NCI-H2227 (cell line): ENCODE measurements at regions not wholly inside any gene's neighbourhood (a gene's known extent, or its start where the extent isn't known, plus 50 kb on each side); places are given as distances from the start of the nearest gene placed in this dataset.
"Not testable (repeated sequence)": the region's sequence is repeated elsewhere in the genome, so short reads cannot be mapped to it uniquely, and the experiment has no call there.

Experiments used
- DNase-seq: peaks from one replicate; lab custom pipeline; 2025; ENCODE audit not compliant: unreplicated experiment; lab: John Stamatoyannopoulos, UW

DNA sequence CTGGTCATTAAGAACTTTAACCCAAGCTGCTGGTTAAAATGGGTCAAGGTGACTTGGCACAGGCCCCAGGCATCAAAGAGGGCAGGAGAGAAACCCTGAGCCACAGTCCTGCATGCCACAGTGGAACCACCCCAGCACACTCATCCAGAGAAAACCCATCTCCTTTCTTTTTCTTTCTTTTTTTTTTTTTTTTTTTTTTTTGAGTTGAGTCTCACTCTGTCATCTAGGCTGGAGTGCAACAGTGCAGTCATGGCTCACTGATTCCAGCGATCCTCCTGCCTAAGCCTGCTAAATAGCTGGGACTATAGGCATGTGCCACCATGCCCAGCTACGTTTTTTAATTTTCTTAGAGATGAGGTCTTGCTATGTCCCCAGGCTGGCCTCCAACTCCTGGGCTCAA is 109.2 kb upstream of the RAB4A start:
- no peak for DNase-seq

DNA sequence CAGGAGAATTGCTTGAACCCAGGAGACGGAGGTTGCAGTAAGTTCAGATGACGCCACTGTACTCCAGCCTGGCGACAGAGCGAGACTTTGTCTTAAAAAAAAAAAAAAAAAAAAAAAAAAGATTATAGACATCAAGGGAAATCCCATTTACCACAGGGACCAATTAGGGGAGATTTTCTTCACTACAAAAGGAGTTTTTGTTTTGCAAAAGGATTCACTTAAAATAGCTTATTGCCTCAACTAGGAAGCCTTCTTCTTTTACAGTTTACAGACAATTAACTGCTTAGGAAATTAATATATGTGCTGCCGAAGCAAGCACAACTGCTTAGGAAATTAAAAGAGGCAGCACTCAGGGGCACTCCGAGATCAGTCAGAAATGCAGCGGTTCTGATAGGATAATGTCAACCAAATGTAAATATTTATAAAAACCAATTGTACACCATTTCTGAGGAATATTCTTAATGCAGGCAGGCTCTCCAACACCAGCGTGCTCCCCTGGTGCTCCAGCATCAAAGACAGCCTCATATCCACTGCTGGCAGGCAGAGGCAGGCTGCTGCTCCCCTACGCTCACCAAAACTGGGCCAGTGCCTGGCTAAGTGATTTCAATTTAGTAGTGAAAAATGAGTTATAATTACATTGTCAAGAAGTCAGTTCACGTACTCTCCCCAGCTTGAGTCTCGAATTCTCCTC is 107.9 kb upstream of the RAB4A start:
- DNase-seq, result no peak

DNA sequence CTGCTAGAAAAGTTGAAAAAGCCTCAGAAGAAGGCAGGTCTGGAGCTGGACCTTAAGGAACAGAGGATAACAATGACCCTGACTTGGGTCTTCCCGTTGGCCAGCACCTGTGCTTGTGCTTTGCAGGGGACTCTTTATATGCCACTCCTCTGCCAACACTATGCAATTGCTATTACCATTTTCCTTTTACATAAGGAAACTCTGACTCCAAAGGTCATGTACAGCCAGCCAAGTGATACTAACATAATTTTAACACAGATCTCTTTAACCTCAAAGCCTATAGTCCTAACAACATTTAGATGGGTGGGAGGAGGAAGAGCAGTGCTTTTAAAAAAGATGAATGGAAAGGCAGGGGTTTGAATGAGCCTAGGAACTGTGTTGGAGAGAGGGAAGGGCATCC is 106.6 kb upstream of the RAB4A start:
- DNase-seq, result no peak

DNA sequence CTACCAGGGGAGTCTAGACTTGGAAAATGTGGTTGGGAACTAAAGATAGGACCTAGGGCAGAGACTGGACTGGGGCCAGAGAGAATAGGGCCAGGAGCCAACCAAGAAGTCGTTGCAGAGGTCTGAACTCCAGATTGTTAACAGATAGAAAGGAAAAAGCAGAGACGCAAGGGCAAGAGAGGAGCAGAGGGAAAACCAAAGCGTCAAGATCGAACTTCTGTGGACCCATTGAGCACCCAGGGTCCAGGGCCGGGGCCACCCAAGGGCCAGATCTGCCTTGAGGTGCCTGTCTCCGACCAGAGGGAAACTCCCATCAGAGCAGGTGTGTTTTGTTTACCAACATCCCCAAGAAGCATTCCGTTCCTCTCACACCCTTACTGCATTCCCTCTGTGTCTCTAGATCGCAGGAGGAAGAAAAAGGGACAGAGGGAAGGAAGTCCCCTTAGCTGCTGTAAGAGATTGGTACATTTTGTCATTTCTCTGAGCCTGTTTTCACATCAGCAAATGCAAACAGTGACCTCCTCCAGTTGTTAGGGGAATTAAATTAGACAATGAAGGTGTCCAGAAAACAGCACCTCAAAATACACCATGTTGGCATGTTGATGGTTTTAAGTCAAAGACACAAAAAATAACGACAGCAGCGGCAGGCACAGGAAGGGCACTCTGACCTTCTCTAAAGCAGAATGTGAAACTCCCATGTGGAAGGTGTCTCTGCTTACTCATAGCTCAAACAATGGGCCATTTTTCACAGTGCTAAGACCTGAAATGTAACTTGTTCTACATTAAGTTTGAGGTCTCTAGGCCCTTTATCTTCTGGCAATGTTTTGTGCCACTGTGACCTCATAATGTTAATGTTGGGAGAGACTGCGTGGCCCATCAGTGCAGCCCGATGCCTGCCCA is 105.8 kb upstream of the RAB4A start:
- DNase-seq, result no peak

DNA sequence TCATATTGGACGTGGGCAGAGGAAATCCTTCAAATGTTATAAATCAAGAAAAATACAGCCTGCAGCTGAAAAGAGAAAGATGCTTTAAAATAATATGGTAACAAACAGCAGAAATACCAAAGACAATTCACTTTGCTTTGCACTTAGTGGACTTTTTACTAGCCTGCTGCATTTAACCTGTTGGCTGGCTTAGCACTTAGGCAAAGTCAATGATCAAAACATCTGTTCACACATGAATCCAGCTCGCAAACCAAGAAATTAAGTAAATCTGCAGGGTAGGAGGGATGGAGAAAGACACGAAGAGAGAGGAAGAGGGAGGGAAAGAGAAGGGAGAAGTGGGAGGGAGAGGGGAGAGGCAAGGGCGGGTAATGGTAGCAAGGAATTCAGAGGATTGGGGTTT is 103.6 kb upstream of the RAB4A start:
- DNase-seq, result no peak

GRCh38 chr1:229169399-229169798 is 101.5 kb upstream of the RAB4A start:
- no peak for DNase-seq

- DNase-seq, result no peak
Measured at GRCh38 chr1:229170274-229170673, 100.6 kb upstream of the RAB4A start.

GRCh38 chr1:229170778-229171505 is 100.0 kb upstream of the RAB4A start:
- no peak for DNase-seq

GRCh38 chr1:229171934-229172333 is 99.0 kb upstream of the RAB4A start:
- no peak for DNase-seq

- not testable (repeated sequence) for DNase-seq
Measured at GRCh38 chr1:229173491-229174476, 97.1 kb upstream of the RAB4A start.

DNA sequence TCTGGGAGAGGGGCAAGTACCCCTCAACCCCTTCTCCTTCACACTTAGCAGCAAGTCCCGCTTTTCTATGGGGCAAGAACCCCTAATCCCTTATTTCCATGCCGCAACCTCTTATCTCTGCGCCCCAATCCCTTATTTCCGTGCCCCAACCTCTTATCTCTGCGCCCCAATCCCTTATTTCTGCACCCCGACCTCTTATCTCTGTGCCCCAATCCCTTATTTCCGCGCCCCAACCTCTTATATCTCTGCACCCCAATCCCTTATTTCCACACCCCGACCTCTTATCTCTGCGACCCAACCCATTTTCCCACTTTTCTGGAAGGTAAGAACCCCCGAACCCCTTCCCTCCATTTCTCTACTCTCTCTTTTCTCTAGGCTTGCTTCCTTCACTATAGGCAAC is 95.6 kb upstream of the RAB4A start:
- not testable (repeated sequence) for DNase-seq

DNA sequence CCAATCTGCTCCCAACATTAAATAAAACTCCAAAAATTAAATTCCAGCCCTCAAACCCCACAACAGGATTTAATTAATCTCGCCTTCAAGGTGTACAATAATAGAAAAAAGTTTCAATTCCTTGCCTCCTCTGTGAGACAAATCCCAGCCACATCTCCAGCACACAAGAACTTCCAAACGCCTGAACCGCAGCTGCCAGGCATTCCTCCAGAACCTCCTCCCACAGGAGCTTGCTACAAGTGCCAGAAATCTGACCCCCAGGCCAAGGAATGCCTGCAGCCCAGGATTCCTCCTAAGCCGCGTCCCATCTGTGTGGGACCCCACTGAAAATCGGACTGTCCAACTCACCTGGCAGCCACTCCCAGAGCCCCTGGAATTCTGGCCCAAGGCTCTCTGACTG is 94.5 kb upstream of the RAB4A start:
- DNase-seq, result not testable (repeated sequence)

DNA sequence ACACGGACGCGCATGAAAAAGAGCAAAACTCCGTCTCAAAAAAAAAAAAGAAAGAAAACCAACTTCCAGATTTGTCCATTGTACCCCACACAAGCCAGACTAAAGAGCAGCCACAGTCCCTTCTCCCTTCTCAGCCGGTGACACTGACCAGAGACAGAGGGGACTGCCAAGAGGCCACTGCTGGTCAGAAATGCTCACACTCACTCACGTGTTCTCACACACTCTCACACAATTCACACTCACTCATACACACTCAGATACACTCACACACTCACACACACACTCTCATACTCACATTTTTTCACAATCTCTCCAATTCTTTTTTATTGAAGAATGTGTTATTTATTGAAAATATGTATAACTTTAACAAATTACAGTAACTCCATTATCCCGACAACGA is 90.8 kb upstream of the RAB4A start:
- no peak for DNase-seq

- DNase-seq, result no peak
Measured at GRCh38 chr1:229181419-229181818, 89.5 kb upstream of the RAB4A start.

- no peak for DNase-seq
Measured at GRCh38 chr1:229183588-229183987, 87.3 kb upstream of the RAB4A start.

- no peak for DNase-seq
Measured at GRCh38 chr1:229184066-229184465, 86.8 kb upstream of the RAB4A start.

GRCh38 chr1:229185963-229186362 is 84.9 kb upstream of the RAB4A start:
- DNase-seq, result no peak

GRCh38 chr1:229186373-229187056 is 84.4 kb upstream of the RAB4A start:
- DNase-seq, result no peak

DNA sequence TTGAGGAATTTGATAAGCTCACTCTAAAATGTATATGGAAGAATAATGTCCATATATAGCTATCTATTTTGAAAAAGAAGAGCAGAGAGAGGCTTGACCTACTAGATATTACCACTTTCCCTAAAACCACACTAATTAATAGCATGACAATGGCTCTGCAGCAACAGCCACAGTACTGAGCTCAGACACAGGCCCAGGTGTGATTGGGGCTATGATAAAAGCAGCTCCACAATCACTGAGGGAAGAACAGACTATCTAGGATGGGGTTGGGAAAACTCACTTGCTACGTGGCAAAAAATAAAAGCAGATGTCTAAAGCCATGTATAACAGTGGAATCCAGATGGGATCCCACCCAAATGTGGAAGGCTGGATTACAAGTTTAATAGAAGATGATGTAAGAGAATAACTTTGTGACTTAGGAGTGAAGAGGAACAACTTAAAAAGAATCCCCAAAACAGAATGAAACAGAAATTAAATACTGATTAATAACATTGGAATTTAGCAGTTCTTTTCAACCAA is 80.8 kb upstream of the RAB4A start:
- no peak for DNase-seq
